BJ (cell line): ENCODE measurements at regions not wholly inside any gene's neighbourhood (a gene's known extent, or its start where the extent isn't known, plus 50 kb on each side); places are given as distances from the start of the nearest gene placed in this dataset.

ENCODE experiments used
- CTCF ChIA-PET: fragments of 350-600 bp; formaldehyde crosslinking; extraction: SDS; loops from one replicate; lab custom pipeline; 2021; ENCODE audit warnings: antibody characterized with exemption, inconsistent platforms; lab: Yijun Ruan, JAX
- POLR2A ChIA-PET: fragments of 300-600 bp; sonication (Branson Sonifier 250); formaldehyde crosslinking; extraction: SDS; loops from one replicate; lab custom pipeline; 2021; ENCODE audit warnings: antibody characterized with exemption; lab: Charles Lee
- DNase-seq: peaks from one replicate; pipeline ENCODE4 v3.0.0-alpha.2; 2011; ENCODE audit warnings: low read depth
- H3K27me3 ChIP-seq: 2 replicates; pipeline ENCODE4 v1.6.0; 2011; ENCODE audit warnings: low read length; ENCODE audit not compliant: control insufficient read depth, insufficient read depth
- H3K36me3 ChIP-seq: 2 replicates; pipeline ENCODE4 v1.5.1; 2011; ENCODE audit warnings: low read length; ENCODE audit not compliant: control insufficient read depth, insufficient read depth
- H3K4me3 ChIP-seq: 2 replicates; pipeline ENCODE4 v1.5.1; 2011; ENCODE audit warnings: low read depth, mild to moderate bottlenecking, control low read depth, low read length
- TF ChIP-seq, protein P1 (sequence below): IDR thresholded peaks from 2 replicates; pipeline ENCODE4 v1.5.1; 2011; ENCODE audit warnings: low read depth, mild to moderate bottlenecking, control low read depth, inconsistent platforms, low read length, moderate library complexity; ENCODE audit not compliant: insufficient read depth

DNA sequence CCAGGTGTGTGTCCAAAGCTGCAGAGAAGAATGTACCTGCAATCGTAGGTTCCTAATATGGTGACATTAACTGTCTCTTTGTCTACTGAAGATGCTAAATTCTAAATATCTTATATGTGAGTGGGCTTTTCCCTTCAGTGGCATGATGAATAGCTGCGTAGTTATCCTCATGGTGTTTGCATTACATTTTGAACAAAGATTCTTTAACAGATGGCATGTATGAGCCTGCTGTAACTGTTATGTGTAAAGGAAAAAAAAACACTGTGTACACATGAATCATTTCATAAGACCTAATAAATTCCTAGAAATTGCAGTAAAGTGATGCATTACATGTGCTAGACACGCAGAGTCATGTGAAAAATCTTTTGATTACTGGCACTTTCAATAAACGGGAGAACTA lies 288.0 kb downstream of the SH2D1A start:
- TF ChIP-seq, protein P1, sequence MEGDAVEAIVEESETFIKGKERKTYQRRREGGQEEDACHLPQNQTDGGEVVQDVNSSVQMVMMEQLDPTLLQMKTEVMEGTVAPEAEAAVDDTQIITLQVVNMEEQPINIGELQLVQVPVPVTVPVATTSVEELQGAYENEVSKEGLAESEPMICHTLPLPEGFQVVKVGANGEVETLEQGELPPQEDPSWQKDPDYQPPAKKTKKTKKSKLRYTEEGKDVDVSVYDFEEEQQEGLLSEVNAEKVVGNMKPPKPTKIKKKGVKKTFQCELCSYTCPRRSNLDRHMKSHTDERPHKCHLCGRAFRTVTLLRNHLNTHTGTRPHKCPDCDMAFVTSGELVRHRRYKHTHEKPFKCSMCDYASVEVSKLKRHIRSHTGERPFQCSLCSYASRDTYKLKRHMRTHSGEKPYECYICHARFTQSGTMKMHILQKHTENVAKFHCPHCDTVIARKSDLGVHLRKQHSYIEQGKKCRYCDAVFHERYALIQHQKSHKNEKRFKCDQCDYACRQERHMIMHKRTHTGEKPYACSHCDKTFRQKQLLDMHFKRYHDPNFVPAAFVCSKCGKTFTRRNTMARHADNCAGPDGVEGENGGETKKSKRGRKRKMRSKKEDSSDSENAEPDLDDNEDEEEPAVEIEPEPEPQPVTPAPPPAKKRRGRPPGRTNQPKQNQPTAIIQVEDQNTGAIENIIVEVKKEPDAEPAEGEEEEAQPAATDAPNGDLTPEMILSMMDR, result no peak
- Histone ChIP-seq H3K4me3 (no peak overlapping the region), H3K36me3 (no peaks in the 10 kb centered on the region), H3K27me3 (no peaks in the 10 kb centered on the region)
- ChIA-PET POLR2A (no interaction called here), CTCF (no interaction called here)
- DNase-seq, result no peak

DNA sequence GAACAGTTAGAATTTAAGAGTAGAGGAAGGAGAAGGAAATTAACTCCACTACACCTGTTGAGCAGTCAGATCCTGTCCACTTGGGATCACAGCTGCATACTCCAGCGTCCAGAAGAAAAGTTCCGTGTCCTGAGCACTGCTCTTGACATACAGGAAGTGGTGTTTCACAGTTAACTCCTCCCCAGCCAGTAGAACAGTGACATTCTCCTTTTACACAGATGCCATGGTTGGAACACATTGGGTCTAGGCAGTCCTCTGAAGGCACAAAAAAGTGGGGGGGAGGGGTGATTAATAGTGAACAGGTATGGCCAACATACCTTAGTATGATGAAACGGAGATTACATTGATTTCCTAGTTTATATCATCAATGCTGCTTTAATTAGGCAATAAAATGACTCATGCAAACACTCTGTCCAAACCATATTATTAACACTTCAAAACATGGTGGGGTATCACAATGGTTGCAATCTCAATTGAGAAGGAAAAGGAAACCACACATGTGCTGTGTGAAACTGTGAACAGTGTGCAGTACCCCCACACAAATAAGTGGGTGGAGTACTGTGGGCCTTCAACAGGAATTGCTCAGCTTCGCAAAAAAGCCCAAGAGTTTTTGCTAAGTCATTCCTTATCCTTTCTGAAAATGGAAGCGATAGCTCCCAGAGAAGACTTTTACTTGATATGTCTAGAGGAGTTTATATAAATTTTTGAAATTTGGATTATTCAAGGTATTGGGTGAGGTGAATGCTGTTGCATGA lies 295.6 kb downstream of the SH2D1A start:
- POLR2A ChIA-PET, result no interaction called here
- DNase-seq, result no peak
- CTCF ChIA-PET, result no interaction called here
- TF ChIP-seq, protein P1, result no peak
- Histone ChIP-seq H3K36me3 (no peaks in the 10 kb centered on the region), H3K4me3 (no peak overlapping the region), H3K27me3 (no peaks in the 10 kb centered on the region)

DNA sequence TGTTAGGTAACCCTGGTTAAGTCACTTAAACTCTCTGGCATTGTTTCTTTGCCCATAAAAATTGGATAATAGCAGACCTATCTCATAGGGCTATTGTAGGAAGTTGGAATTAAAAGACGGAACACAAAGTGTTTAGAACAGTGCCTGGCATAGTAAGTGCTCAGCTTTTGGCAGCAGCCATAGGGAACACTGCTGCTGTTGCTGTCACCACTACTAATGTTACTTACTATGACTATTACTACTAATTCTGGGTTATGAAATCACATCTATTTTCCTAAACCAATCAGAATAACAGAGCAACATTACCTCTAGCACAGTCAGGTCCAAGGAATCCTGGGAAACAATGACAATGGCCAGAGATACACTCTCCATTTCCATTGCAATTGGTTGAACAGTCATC lies 300.0 kb downstream of the SH2D1A start:
- TF ChIP-seq, protein P1, result no peak
- no peaks in the 10 kb centered on the region for H3K27me3 ChIP-seq
- CTCF ChIA-PET, result no interaction called here
- no peak for DNase-seq
- H3K36me3 ChIP-seq, result no peaks in the 10 kb centered on the region
- no peak overlapping the region for H3K4me3 ChIP-seq
- POLR2A ChIA-PET, result no interaction called here

DNA sequence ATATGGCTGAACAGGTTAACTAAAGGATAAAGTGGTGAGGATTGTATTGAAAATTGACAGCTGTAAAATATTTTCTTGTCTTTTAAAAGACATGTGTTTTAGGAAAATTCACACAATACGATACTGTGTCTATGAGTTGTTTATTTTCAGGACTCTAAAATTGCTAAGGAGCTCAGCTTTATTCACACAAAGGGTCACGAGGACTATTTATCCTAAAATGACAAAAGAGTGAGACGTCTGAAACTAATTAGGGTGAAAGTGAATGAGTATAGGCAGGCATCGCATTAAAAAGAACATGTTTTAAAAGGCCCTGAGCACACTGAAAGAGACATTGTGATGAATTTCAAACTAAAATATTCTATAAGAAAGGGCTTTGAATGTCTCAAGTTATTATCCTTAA lies 304.7 kb downstream of the SH2D1A start:
- ChIA-PET POLR2A (no interaction called here), CTCF (no interaction called here)
- Histone ChIP-seq H3K36me3 (no peaks in the 10 kb centered on the region), H3K4me3 (no peak overlapping the region), H3K27me3 (no peaks in the 10 kb centered on the region)
- TF ChIP-seq, protein P1, result no peak
- no peak for DNase-seq

DNA sequence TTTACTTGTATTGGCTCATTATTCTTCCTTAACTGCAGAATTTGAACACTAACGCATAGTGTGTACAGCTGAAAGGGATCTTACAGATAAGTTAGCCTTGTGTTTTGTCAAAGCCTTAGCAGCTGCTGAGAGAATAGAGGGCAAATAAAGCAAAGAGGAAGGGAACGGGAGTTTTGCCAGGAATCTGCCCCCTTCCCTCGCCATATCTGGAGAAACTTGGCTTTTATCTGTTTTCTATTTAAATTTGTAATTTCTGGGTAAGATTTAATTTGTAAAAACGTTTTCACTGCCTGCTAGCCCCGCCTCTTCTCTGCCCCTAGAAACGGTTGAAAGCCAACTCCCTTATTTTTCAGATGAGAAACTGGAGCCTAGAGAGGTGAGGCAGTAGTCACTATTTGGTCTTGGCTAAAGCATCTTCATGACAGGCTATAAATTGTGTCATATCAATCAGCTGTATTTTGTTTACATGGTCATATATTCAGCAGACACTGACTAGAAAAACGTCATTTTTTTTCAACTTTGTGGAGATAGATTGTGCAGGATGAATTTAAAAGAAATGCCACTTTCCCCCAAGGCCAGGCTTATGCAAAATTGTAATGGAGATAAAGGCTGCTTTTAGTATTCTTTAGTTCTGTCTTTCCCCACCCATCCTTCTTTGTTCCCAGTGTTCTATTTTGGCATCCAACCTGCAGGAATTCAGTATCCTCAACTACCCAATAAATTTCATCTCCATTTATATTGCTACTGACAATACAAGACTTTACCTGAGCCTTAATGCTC lies 319.4 kb downstream of the SH2D1A start:
- H3K36me3 ChIP-seq, result no peaks in the 10 kb centered on the region
- H3K4me3 ChIP-seq, result no peak overlapping the region
- TF ChIP-seq, protein P1, result no peak
- POLR2A ChIA-PET, result no interaction called here
- H3K27me3 ChIP-seq, result no peaks in the 10 kb centered on the region
- DNase-seq, result no peak
- CTCF ChIA-PET, result no interaction called here
